NB4 (cell line): ENCODE measurements at regions not wholly inside any gene's neighbourhood (a gene's known extent, or its start where the extent isn't known, plus 50 kb on each side); places are given as distances from the start of the nearest gene placed in this dataset.

Experiments
- CTCF ChIP-seq: IDR thresholded peaks from one replicate; pipeline ENCODE4 v1.5.1; 2012; ENCODE audit warnings: low read depth, low read length
- MAX ChIP-seq: IDR thresholded peaks from 2 replicates; pipeline ENCODE4 v1.6.1; 2011; ENCODE audit warnings: low read depth, low read length
- POLR2A ChIP-seq: IDR thresholded peaks from 2 replicates; pipeline ENCODE4 v1.6.1; 2011; ENCODE audit warnings: mild to moderate bottlenecking; ENCODE audit not compliant: insufficient read length; ENCODE audit errors: extremely low read depth

GRCh38 chr16:16972831-16973230 lies 497.9 kb downstream of the XYLT1 start:
- no peak for TF ChIP-seq CTCF
- no peak for TF ChIP-seq MAX
- no peak for TF ChIP-seq POLR2A
